B cell (primary cell): ENCODE measurements at regions not wholly inside any gene's neighbourhood (a gene's known extent, or its start where the extent isn't known, plus 50 kb on each side); places are given as distances from the start of the nearest gene placed in this dataset.

ENCODE experiments used
- ATAC-seq: fragments of 200-7000 bp; cut with Tn5 transposase; one replicate; pipeline ENCODE4 v1.10.0; 2021; ENCODE audit warnings: low read depth, mild to moderate bottlenecking, moderate number of reproducible peaks, moderate library complexity
- CTCF ChIA-PET: fragments of 350-600 bp; sonication (Branson Sonifier 250); formaldehyde crosslinking; loops from one replicate; lab custom pipeline; 2021; ENCODE audit warnings: antibody characterized with exemption, inconsistent platforms; lab: Charles Lee
- POLR2A ChIA-PET: fragments of 350-600 bp; sonication (Branson Sonifier 250); formaldehyde crosslinking; loops from one replicate; lab custom pipeline; 2021; ENCODE audit warnings: antibody characterized with exemption; lab: Charles Lee
- DNase-seq: peaks from one replicate; pipeline ENCODE4 v3.0.0; 2013
- H2AFZ ChIP-seq: 2 replicates; pipeline ENCODE4 v1.6.1; 2012; ENCODE audit warnings: mild to moderate bottlenecking, low read depth, low read length; ENCODE audit not compliant: insufficient read depth, poor library complexity, severe bottlenecking
- H3K27ac ChIP-seq, 2 donors: 1 replicate in 1 of 2; 2 replicates in 1 of 2; pipeline ENCODE4 v1.5.1; 2012 to 2013; ENCODE audit warnings: low read length in 2 of 2, mild to moderate bottlenecking in 2 of 2, moderate library complexity in 1 of 2
- H3K27me3 ChIP-seq, 4 experiments: fragments of 200-600 bp in 1 of 4; sonication (generic) in 1 of 4; replicated peaks in 1 of 4; 1 replicate in 2 of 4; 2 replicates in 2 of 4; pipeline versions ENCODE4 v1.6.1 to v1.7.0; 2013 to 2016; ENCODE audit warnings: low read length in 3 of 4, mild to moderate bottlenecking in 2 of 4, mixed read lengths in 1 of 4, moderate library complexity in 1 of 4; ENCODE audit not compliant: insufficient read depth in 4 of 4, control insufficient read depth in 3 of 4; ENCODE audit errors: control extremely low read depth in 1 of 4
- H3K36me3 ChIP-seq, 2 experiments: replicated peaks in 1 of 2; 1 replicate in 1 of 2; 2 replicates in 1 of 2; pipeline versions ENCODE4 v1.6.1 to v1.7.1; 2013; ENCODE audit warnings: low read length in 1 of 2; ENCODE audit not compliant: insufficient read depth in 2 of 2, control insufficient read depth in 1 of 2; ENCODE audit errors: control extremely low read depth in 1 of 2, extremely low read depth in 1 of 2
- H3K4me1 ChIP-seq, 2 donors: fragments of 200-600 bp in 1 of 2; sonication (generic) in 1 of 2; 1 replicate in 1 of 2; 2 replicates in 1 of 2; pipeline versions ENCODE4 v1.5.1 to v1.6.1; 2013 to 2017; ENCODE audit warnings: low read length in 2 of 2; ENCODE audit not compliant: control insufficient read depth in 2 of 2, insufficient read depth in 2 of 2
- H3K4me2 ChIP-seq: replicated peaks from 2 replicates; pipeline ENCODE3; 2012; ENCODE audit warnings: mild to moderate bottlenecking, low read depth, low read length; ENCODE audit not compliant: poor library complexity, severe bottlenecking
- H3K4me3 ChIP-seq, 5 experiments: fragments of 200-600 bp in 1 of 5; sonication (generic) in 1 of 5; 1 replicate in 3 of 5; 2 replicates in 2 of 5; pipeline versions ENCODE4 v1.5.1 to v1.7.0; 2011 to 2016; ENCODE audit warnings: low read length in 4 of 5, mild to moderate bottlenecking in 4 of 5, low read depth in 2 of 5, control low read depth in 1 of 5, moderate library complexity in 1 of 5; ENCODE audit not compliant: insufficient read depth in 1 of 5; ENCODE audit errors: control extremely low read depth in 1 of 5, extremely low read depth in 1 of 5
- H3K79me2 ChIP-seq: fragments of 200-600 bp; sonication (generic); one replicate; pipeline ENCODE4 v1.6.0; 2016; ENCODE audit warnings: low read length; ENCODE audit not compliant: control insufficient read depth, insufficient read depth
- H3K9ac ChIP-seq: fragments of 200-600 bp; sonication (generic); 2 replicates; pipeline ENCODE4 v1.6.1; 2017; ENCODE audit warnings: mild to moderate bottlenecking, low read length, moderate library complexity
- H3K9me3 ChIP-seq, 3 donors: one replicate each; pipeline versions ENCODE4 v1.6.1 to v1.7.1; 2013; ENCODE audit warnings: low read length in 2 of 3; ENCODE audit not compliant: control insufficient read depth in 2 of 3, insufficient read depth in 1 of 3; ENCODE audit errors: control extremely low read depth in 1 of 3
- H4K20me1 ChIP-seq: 2 replicates; pipeline ENCODE4 v1.6.0; 2012; ENCODE audit warnings: mild to moderate bottlenecking, low read length; ENCODE audit not compliant: insufficient read depth, control insufficient read depth, poor library complexity, severe bottlenecking
- H3K27ac Mint-ChIP-seq: one replicate; pipeline ENCODE4 v1.8.0; 2021; ENCODE audit warnings: mixed read lengths
- H3K27me3 Mint-ChIP-seq: one replicate; pipeline ENCODE4 v1.8.0; 2021; ENCODE audit warnings: mixed read lengths
- H3K4me1 Mint-ChIP-seq: one replicate; pipeline ENCODE4 v1.8.0; 2021; ENCODE audit warnings: mixed read lengths
- H3K4me3 Mint-ChIP-seq: one replicate; pipeline ENCODE4 v1.8.0; 2021; ENCODE audit warnings: mixed read lengths
- H3K9me3 Mint-ChIP-seq: one replicate; pipeline ENCODE4 v1.8.0; 2022; ENCODE audit warnings: mixed read lengths; ENCODE audit not compliant: insufficient read depth
- CTCF ChIP-seq: fragments of 200-600 bp; IDR thresholded peaks from one replicate; pipeline ENCODE4 v1.8.0; 2022; ENCODE audit warnings: antibody characterized with exemption, mild to moderate bottlenecking
- EZH2 ChIP-seq: IDR thresholded peaks from 2 replicates; pipeline ENCODE4 v1.6.1; 2012; ENCODE audit warnings: borderline replicate concordance, low read depth, mild to moderate bottlenecking, moderate library complexity, low read length; ENCODE audit not compliant: insufficient read depth, poor library complexity, severe bottlenecking
- WGBS: methylation state at CpG from one replicate; pipeline ENCODE4 v1.1.5; 2013; ENCODE audit warnings: missing lambda C conversion rate; ENCODE audit not compliant: insufficient coverage; 5-methylcytosine and 5-hydroxymethylcytosine counted together
- intact Hi-C: fragments of 100-400 bp; cut with micrococcal nuclease; formaldehyde crosslinking; loops from one replicate; pipeline ENCODE4 v1.10.0; 2022

DNA sequence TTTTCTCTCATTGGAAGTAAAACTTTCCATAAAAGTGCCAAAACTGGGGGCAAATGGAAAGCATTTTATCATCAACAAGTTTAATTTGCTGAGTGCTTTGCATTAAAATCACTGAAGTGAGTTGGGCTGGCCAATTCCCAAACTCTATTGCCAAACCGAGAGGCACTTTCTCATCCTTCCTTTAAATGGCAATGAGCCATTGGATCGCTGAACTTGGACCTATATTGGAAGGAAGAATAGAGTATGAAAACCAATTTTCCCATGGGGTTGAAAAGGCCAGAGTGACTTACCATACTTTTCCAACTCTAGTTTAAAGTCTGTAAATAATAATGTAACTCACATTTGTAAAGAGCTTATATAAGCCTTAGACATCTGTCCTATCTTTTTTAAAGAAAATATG is 189.1 kb upstream of the C1orf87 start:
- Histone ChIP-seq H3K9ac (no peak overlapping the region), H4K20me1 (no peaks in the 10 kb centered on the region), H2AFZ (no peak overlapping the region), H3K4me1 (no peaks in the 10 kb centered on the region), H3K79me2 (no peaks in the 10 kb centered on the region), H3K4me3 (no peak overlapping the region), H3K27me3 (no peaks in the 10 kb centered on the region), H3K36me3 (no peaks in the 10 kb centered on the region), H3K27ac (no peak overlapping the region), H3K9me3 (no peaks in the 10 kb centered on the region), H3K4me2 (no peak overlapping the region)
- Mint-ChIP-seq H3K4me1 (no peaks in the 10 kb centered on the region), H3K27me3 (no peaks in the 10 kb centered on the region), H3K27ac (no peak overlapping the region), H3K4me3 (no peak overlapping the region), H3K9me3 (no peaks in the 10 kb centered on the region)
- ChIA-PET CTCF (no interaction called here), POLR2A (no interaction called here)
- DNase-seq (no peak), ATAC-seq (no peak)
- WGBS = no CpG with 5 or more reads among the region's 2 CpGs
- TF ChIP-seq CTCF (no peak), EZH2 (no peak)
- intact Hi-C loops = no loop called here

DNA sequence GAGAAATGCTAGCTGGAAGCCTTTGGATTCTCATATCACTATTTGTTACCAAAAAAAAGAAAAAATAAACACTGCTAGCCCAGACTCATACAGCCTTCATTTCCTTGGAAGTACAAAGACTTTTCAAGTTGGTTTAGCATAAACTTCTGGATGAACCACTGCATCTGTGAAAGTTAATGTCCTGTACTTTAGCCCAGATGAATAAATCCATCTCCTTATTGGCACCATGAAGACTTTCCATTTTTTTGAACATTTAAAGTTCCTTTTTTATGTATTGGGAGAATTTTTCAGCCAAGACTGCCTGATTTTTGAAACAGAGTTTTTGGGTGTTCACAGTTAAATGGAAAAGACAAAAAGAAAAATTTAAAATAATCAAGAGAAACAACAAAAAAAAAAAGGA is 184.0 kb upstream of the C1orf87 start:
- no peak overlapping the region for H3K4me2 ChIP-seq
- H3K4me3 ChIP-seq = no peak overlapping the region
- H3K4me1 ChIP-seq = no peaks in the 10 kb centered on the region
- no peak for ATAC-seq
- TF ChIP-seq CTCF (no peak), EZH2 (no peak)
- Mint-ChIP-seq H3K27me3 (no peaks in the 10 kb centered on the region), H3K4me1 (no peaks in the 10 kb centered on the region), H3K4me3 (no peak overlapping the region), H3K9me3 (no peaks in the 10 kb centered on the region), H3K27ac (no peak overlapping the region)
- intact Hi-C loops = no loop called here
- POLR2A ChIA-PET = no interaction called here
- CTCF ChIA-PET = no interaction called here
- no peaks in the 10 kb centered on the region for H3K27me3 ChIP-seq
- no peak overlapping the region for H3K9ac ChIP-seq
- no peak overlapping the region for H2AFZ ChIP-seq
- no peak for DNase-seq
- H3K9me3 ChIP-seq = no peaks in the 10 kb centered on the region
- H3K27ac ChIP-seq = no peak overlapping the region
- H4K20me1 ChIP-seq = no peaks in the 10 kb centered on the region
- H3K36me3 ChIP-seq = no peaks in the 10 kb centered on the region
- no peaks in the 10 kb centered on the region for H3K79me2 ChIP-seq
